CD8-positive, alpha-beta memory T cell (primary cell): ENCODE measurements at regions not wholly inside any gene's neighbourhood (a gene's known extent, or its start where the extent isn't known, plus 50 kb on each side); places are given as distances from the start of the nearest gene placed in this dataset.

ENCODE experiments used
- CTCF ChIA-PET: fragments of 350-600 bp; sonication (Branson Sonifier 250); formaldehyde crosslinking; loops from one replicate; lab custom pipeline; 2021; ENCODE audit warnings: antibody characterized with exemption; lab: Charles Lee
- POLR2A ChIA-PET: fragments of 350-600 bp; sonication (Branson Sonifier 250); formaldehyde crosslinking; loops from one replicate; lab custom pipeline; 2021; ENCODE audit warnings: antibody characterized with exemption; lab: Charles Lee
- DNase-seq, 5 donors: peaks; one replicate each; pipeline versions ENCODE4 v3.0.0 to v3.0.0-alpha.2; 2020 to 2022; ENCODE audit warnings: mixed read lengths in 1 of 5
- H3K27ac ChIP-seq: one replicate; pipeline ENCODE4 v1.7.0; 2013; ENCODE audit warnings: low read depth, mild to moderate bottlenecking, low read length, moderate library complexity
- H3K27me3 ChIP-seq: 2 replicates; pipeline ENCODE4 v1.7.0; 2013; ENCODE audit warnings: low read length, mild to moderate bottlenecking; ENCODE audit not compliant: insufficient read depth, poor library complexity, severe bottlenecking
- H3K36me3 ChIP-seq: 2 replicates; pipeline ENCODE4 v1.7.0; 2013; ENCODE audit warnings: mild to moderate bottlenecking, low read length, moderate library complexity; ENCODE audit not compliant: insufficient read depth
- H3K4me1 ChIP-seq: 2 replicates; pipeline ENCODE4 v1.7.0; 2013; ENCODE audit warnings: mild to moderate bottlenecking, low read length, moderate library complexity; ENCODE audit not compliant: insufficient read depth
- H3K4me3 ChIP-seq: 2 replicates; pipeline ENCODE4 v1.7.0; 2013; ENCODE audit warnings: mild to moderate bottlenecking, low read length
- H3K9me3 ChIP-seq: 2 replicates; pipeline ENCODE4 v1.7.0; 2013; ENCODE audit warnings: mild to moderate bottlenecking, low read length
- H3K27ac Mint-ChIP-seq, 8 donors: one replicate each; pipeline ENCODE4 v1.8.0; 2020 to 2021; ENCODE audit warnings: mixed read lengths in 8 of 8, mild to moderate bottlenecking in 6 of 8, inconsistent platforms in 3 of 8, moderate library complexity in 3 of 8
- H3K27me3 Mint-ChIP-seq, 2 donors: one replicate each; pipeline ENCODE4 v1.8.0; 2020 to 2021; ENCODE audit warnings: mixed read lengths in 2 of 2, mild to moderate bottlenecking in 1 of 2, moderate library complexity in 1 of 2
- H3K36me3 Mint-ChIP-seq, 3 donors: one replicate each; pipeline ENCODE4 v1.8.0; 2020 to 2021; ENCODE audit warnings: mixed read lengths in 3 of 3, inconsistent platforms in 1 of 3, mild to moderate bottlenecking in 1 of 3
- H3K4me1 Mint-ChIP-seq, 3 donors: one replicate each; pipeline ENCODE4 v1.8.0; 2020 to 2021; ENCODE audit warnings: mixed read lengths in 3 of 3, inconsistent platforms in 1 of 3, mild to moderate bottlenecking in 1 of 3
- H3K4me3 Mint-ChIP-seq, 7 donors: one replicate each; pipeline ENCODE4 v1.8.0; 2020 to 2021; ENCODE audit warnings: mixed read lengths in 7 of 7, mild to moderate bottlenecking in 6 of 7, moderate library complexity in 4 of 7, inconsistent platforms in 2 of 7
- H3K9me3 Mint-ChIP-seq, 5 donors: one replicate each; pipeline ENCODE4 v1.8.0; 2020 to 2022; ENCODE audit warnings: mixed read lengths in 5 of 5, mild to moderate bottlenecking in 3 of 5, moderate library complexity in 2 of 5, inconsistent platforms in 1 of 5

GRCh38 chr1:239603530-239603929 lies 217.2 kb downstream of the CHRM3 start:
- Mint-ChIP-seq H3K36me3 (no peaks in the 10 kb centered on the region), H3K27me3 (peaks cover 0 to 3% of the 10 kb centered on the region in 2 donors), H3K9me3 (peaks cover 0 to 3% (median 0%) of the 10 kb centered on the region in 5 donors), H3K4me3 (no peak overlapping the region), H3K27ac (no peak overlapping the region), H3K4me1 (no peaks in the 10 kb centered on the region)
- Histone ChIP-seq H3K4me1 (no peaks in the 10 kb centered on the region), H3K4me3 (no peak overlapping the region), H3K9me3 (no peaks in the 10 kb centered on the region), H3K27me3 (no peaks in the 10 kb centered on the region), H3K36me3 (no peaks in the 10 kb centered on the region), H3K27ac (no peak overlapping the region)
- CTCF ChIA-PET, result no interaction called here
- POLR2A ChIA-PET, result no interaction called here
- DNase-seq, result no peak

GRCh38 chr1:239606850-239607400 lies 220.6 kb downstream of the CHRM3 start:
- Mint-ChIP-seq H3K27ac (no peak overlapping the region), H3K36me3 (no peaks in the 10 kb centered on the region), H3K4me1 (no peaks in the 10 kb centered on the region), H3K27me3 (peaks cover 0 to 2% of the 10 kb centered on the region in 2 donors), H3K4me3 (no peak overlapping the region), H3K9me3 (peaks cover 0 to 3% (median 0%) of the 10 kb centered on the region in 5 donors)
- no peaks in the 10 kb centered on the region for H3K9me3 ChIP-seq
- CTCF ChIA-PET, result no interaction called here
- no peaks in the 10 kb centered on the region for H3K36me3 ChIP-seq
- DNase-seq, result no peak
- H3K27me3 ChIP-seq, result no peaks in the 10 kb centered on the region
- no peaks in the 10 kb centered on the region for H3K4me1 ChIP-seq
- no peak overlapping the region for H3K4me3 ChIP-seq
- no peak overlapping the region for H3K27ac ChIP-seq
- POLR2A ChIA-PET, result no interaction called here

GRCh38 chr1:239608469-239608868 lies 222.1 kb downstream of the CHRM3 start:
- Histone ChIP-seq H3K4me3 (no peak overlapping the region), H3K27me3 (no peaks in the 10 kb centered on the region), H3K9me3 (no peaks in the 10 kb centered on the region), H3K27ac (no peak overlapping the region), H3K36me3 (no peaks in the 10 kb centered on the region), H3K4me1 (no peaks in the 10 kb centered on the region)
- no peaks in the 10 kb centered on the region for H3K9me3 Mint-ChIP-seq
- DNase-seq, result no peak
- no peak overlapping the region for H3K27ac Mint-ChIP-seq
- no peaks in the 10 kb centered on the region for H3K36me3 Mint-ChIP-seq
- no peak overlapping the region for H3K4me3 Mint-ChIP-seq
- ChIA-PET POLR2A (no interaction called here), CTCF (no interaction called here)
- no peaks in the 10 kb centered on the region for H3K4me1 Mint-ChIP-seq
- H3K27me3 Mint-ChIP-seq, result no peaks in the 10 kb centered on the region

- H3K27me3 ChIP-seq, result no peaks in the 10 kb centered on the region
- peaks cover 2 to 3% of the 10 kb centered on the region in 2 donors for H3K27me3 Mint-ChIP-seq
- no peaks in the 10 kb centered on the region for H3K9me3 Mint-ChIP-seq
- no peak for DNase-seq
- H3K4me1 ChIP-seq, result no peaks in the 10 kb centered on the region
- no peak overlapping the region for H3K27ac ChIP-seq
- POLR2A ChIA-PET, result no interaction called here
- no peak overlapping the region for H3K4me3 ChIP-seq
- CTCF ChIA-PET, result no interaction called here
- H3K36me3 Mint-ChIP-seq, result no peaks in the 10 kb centered on the region
- H3K36me3 ChIP-seq, result no peaks in the 10 kb centered on the region
- H3K9me3 ChIP-seq, result no peaks in the 10 kb centered on the region
- no peaks in the 10 kb centered on the region for H3K4me1 Mint-ChIP-seq
- H3K27ac Mint-ChIP-seq, result no peak overlapping the region
- H3K4me3 Mint-ChIP-seq, result no peak overlapping the region
Measured at GRCh38 chr1:239612379-239612778, 226.0 kb downstream of the CHRM3 start.

GRCh38 chr1:239616673-239617072 lies 230.3 kb downstream of the CHRM3 start:
- peaks cover 0 to 3% (median under 1%) of the 10 kb centered on the region in 5 donors for H3K9me3 Mint-ChIP-seq
- no peak overlapping the region for H3K27ac Mint-ChIP-seq
- POLR2A ChIA-PET, result no interaction called here
- no peak overlapping the region for H3K4me3 ChIP-seq
- DNase-seq, result no peak
- no peaks in the 10 kb centered on the region for H3K27me3 ChIP-seq
- H3K36me3 ChIP-seq, result no peaks in the 10 kb centered on the region
- CTCF ChIA-PET, result no interaction called here
- H3K4me3 Mint-ChIP-seq, result no peak overlapping the region
- no peaks in the 10 kb centered on the region for H3K36me3 Mint-ChIP-seq
- H3K4me1 Mint-ChIP-seq, result no peaks in the 10 kb centered on the region
- H3K27me3 Mint-ChIP-seq, result peaks cover 2 to 3% of the 10 kb centered on the region in 2 donors
- H3K4me1 ChIP-seq, result no peaks in the 10 kb centered on the region
- H3K9me3 ChIP-seq, result no peaks in the 10 kb centered on the region
- H3K27ac ChIP-seq, result no peak overlapping the region

GRCh38 chr1:239617259-239617658 lies 230.9 kb downstream of the CHRM3 start:
- H3K27me3 ChIP-seq, result no peaks in the 10 kb centered on the region
- H3K4me3 ChIP-seq, result no peak overlapping the region
- no peaks in the 10 kb centered on the region for H3K9me3 ChIP-seq
- POLR2A ChIA-PET, result no interaction called here
- no peak overlapping the region for H3K27ac Mint-ChIP-seq
- CTCF ChIA-PET, result no interaction called here
- no peak overlapping the region for H3K4me3 Mint-ChIP-seq
- H3K36me3 Mint-ChIP-seq, result no peaks in the 10 kb centered on the region
- H3K4me1 ChIP-seq, result no peaks in the 10 kb centered on the region
- H3K4me1 Mint-ChIP-seq, result no peaks in the 10 kb centered on the region
- peaks cover 0 to 7% (median 3%) of the 10 kb centered on the region in 5 donors for H3K9me3 Mint-ChIP-seq
- H3K27me3 Mint-ChIP-seq, result peaks cover 2 to 3% of the 10 kb centered on the region in 2 donors
- no peaks in the 10 kb centered on the region for H3K36me3 ChIP-seq
- no peak for DNase-seq
- no peak overlapping the region for H3K27ac ChIP-seq

GRCh38 chr1:239617731-239618130 lies 231.4 kb downstream of the CHRM3 start:
- H3K9me3 ChIP-seq, result no peaks in the 10 kb centered on the region
- no peaks in the 10 kb centered on the region for H3K27me3 ChIP-seq
- no peak overlapping the region for H3K4me3 ChIP-seq
- no peak overlapping the region for H3K27ac ChIP-seq
- POLR2A ChIA-PET, result no interaction called here
- CTCF ChIA-PET, result no interaction called here
- H3K4me1 ChIP-seq, result no peaks in the 10 kb centered on the region
- Mint-ChIP-seq H3K27ac (no peak overlapping the region), H3K36me3 (no peaks in the 10 kb centered on the region), H3K4me3 (no peak overlapping the region), H3K9me3 (peaks cover 0 to 9% (median 3%) of the 10 kb centered on the region in 5 donors), H3K27me3 (peaks cover 2 to 3% of the 10 kb centered on the region in 2 donors), H3K4me1 (no peaks in the 10 kb centered on the region)
- no peaks in the 10 kb centered on the region for H3K36me3 ChIP-seq
- no peak for DNase-seq

- Histone ChIP-seq H3K27ac (no peak overlapping the region), H3K4me3 (no peak overlapping the region), H3K36me3 (no peaks in the 10 kb centered on the region), H3K9me3 (no peaks in the 10 kb centered on the region), H3K27me3 (no peaks in the 10 kb centered on the region), H3K4me1 (no peaks in the 10 kb centered on the region)
- H3K27me3 Mint-ChIP-seq, result peaks cover 2 to 3% of the 10 kb centered on the region in 2 donors
- H3K4me3 Mint-ChIP-seq, result no peak overlapping the region
- DNase-seq, result no peak
- no peaks in the 10 kb centered on the region for H3K36me3 Mint-ChIP-seq
- POLR2A ChIA-PET, result no interaction called here
- H3K27ac Mint-ChIP-seq, result no peak overlapping the region
- CTCF ChIA-PET, result no interaction called here
- H3K9me3 Mint-ChIP-seq, result peaks cover 0 to 9% (median 3%) of the 10 kb centered on the region in 5 donors
- H3K4me1 Mint-ChIP-seq, result no peaks in the 10 kb centered on the region
Measured at GRCh38 chr1:239619190-239619589, 232.8 kb downstream of the CHRM3 start.
